Hematopoietic multipotent progenitor cell treated with erythropoietin and hydrocortisone succinate and interleukin-3 and kit ligand, for 6 days (in vitro differentiated cells): ENCODE measurements at regions not wholly inside any gene's neighbourhood (a gene's known extent, or its start where the extent isn't known, plus 50 kb on each side); places are given as distances from the start of the nearest gene placed in this dataset.
A peak's percentile ranks its signal among the peaks of the same experiment; 100 is the strongest.

Source experiments
- DNase-seq: peaks from one replicate; pipeline ENCODE4 v3.0.0-alpha.2; 2015

GRCh38 chr11:20249796-20250195, 89.5 kb upstream of the DBX1 start:
- no peak for DNase-seq

GRCh38 chr11:20249378-20249777, 89.1 kb upstream of the DBX1 start:
- no peak for DNase-seq

- no peak for DNase-seq
Observed at GRCh38 chr11:20248871-20249270, 88.6 kb upstream of the DBX1 start.

- no peak for DNase-seq
Observed at GRCh38 chr11:20248121-20248772, 88.0 kb upstream of the DBX1 start.

- no peak for DNase-seq
Observed at GRCh38 chr11:20247591-20248007, 87.3 kb upstream of the DBX1 start.

- peak; percentile 5 for DNase-seq
Observed at GRCh38 chr11:20243974-20244373, 83.7 kb upstream of the DBX1 start.

- no peak for DNase-seq
Observed at GRCh38 chr11:20238712-20239111, 78.4 kb upstream of the DBX1 start.

GRCh38 chr11:20235164-20235563, 74.9 kb upstream of the DBX1 start:
- no peak for DNase-seq

- no peak for DNase-seq
Observed at GRCh38 chr11:20227631-20228030, 67.4 kb upstream of the DBX1 start.

- no peak for DNase-seq
Observed at GRCh38 chr11:20226933-20227332, 66.7 kb upstream of the DBX1 start.

GRCh38 chr11:20221566-20221965, 61.3 kb upstream of the DBX1 start:
- no peak for DNase-seq

GRCh38 chr11:20213790-20214189, 53.5 kb upstream of the DBX1 start:
- DNase-seq, result no peak

- DNase-seq, result no peak
Observed at GRCh38 chr11:20211691-20212090, 51.4 kb upstream of the DBX1 start.
